ENCODE measurements at regions not wholly inside any gene's neighbourhood (a gene's known extent, or its start where the extent isn't known, plus 50 kb on each side); places are given as distances from the start of the nearest gene placed in this dataset.

- dilution Hi-C loops (cut with MboI; ENCODE audit: extremely low pct_ligation_motif_present, low sequenced_read_pairs), result no loop called here
- H3K4me3 ChIP-seq (ENCODE audit: control insufficient read depth in 2 of 3, extremely low read depth in 1 of 3, insufficient read depth in 2 of 3, low read depth in 1 of 3, low read length in 3 of 3), result no peak overlapping the region
- H4K20me1 ChIP-seq (ENCODE audit: control insufficient read depth, extremely low read depth, insufficient read depth, low read length), result no peaks in the 10 kb centered on the region
- H3K4me2 ChIP-seq (ENCODE audit: control insufficient read depth, extremely low read depth, insufficient read depth, low read depth, low read length), result peak overlapping the region; percentile 61
- no peaks in the 10 kb centered on the region for H3K36me3 ChIP-seq (ENCODE audit: control insufficient read depth in 2 of 2, extremely low read depth in 1 of 2, insufficient read depth in 2 of 2, low read length in 2 of 2)
- no peak overlapping the region for H2AFZ ChIP-seq (ENCODE audit: control insufficient read depth, low read length)
- peak overlapping the region; percentile 73 for H3K9ac ChIP-seq (ENCODE audit: control insufficient read depth, extremely low read depth, insufficient read depth, low read length)
- no peaks in the 10 kb centered on the region for H3K9me3 ChIP-seq (ENCODE audit: control insufficient read depth, low read depth, low read length)
- no peaks in the 10 kb centered on the region for H3K79me2 ChIP-seq (ENCODE audit: control insufficient read depth, insufficient read depth, low read length)
- TF ChIP-seq, protein P1, sequence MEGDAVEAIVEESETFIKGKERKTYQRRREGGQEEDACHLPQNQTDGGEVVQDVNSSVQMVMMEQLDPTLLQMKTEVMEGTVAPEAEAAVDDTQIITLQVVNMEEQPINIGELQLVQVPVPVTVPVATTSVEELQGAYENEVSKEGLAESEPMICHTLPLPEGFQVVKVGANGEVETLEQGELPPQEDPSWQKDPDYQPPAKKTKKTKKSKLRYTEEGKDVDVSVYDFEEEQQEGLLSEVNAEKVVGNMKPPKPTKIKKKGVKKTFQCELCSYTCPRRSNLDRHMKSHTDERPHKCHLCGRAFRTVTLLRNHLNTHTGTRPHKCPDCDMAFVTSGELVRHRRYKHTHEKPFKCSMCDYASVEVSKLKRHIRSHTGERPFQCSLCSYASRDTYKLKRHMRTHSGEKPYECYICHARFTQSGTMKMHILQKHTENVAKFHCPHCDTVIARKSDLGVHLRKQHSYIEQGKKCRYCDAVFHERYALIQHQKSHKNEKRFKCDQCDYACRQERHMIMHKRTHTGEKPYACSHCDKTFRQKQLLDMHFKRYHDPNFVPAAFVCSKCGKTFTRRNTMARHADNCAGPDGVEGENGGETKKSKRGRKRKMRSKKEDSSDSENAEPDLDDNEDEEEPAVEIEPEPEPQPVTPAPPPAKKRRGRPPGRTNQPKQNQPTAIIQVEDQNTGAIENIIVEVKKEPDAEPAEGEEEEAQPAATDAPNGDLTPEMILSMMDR (optimal IDR thresholded peaks at IDR 0.05 in 1 of 3, IDR thresholded peaks at IDR 0.05 in 1 of 3, conservative IDR thresholded peaks at IDR 0.05 in 1 of 3; ENCODE audit: extremely low read depth in 1 of 3, insufficient read depth in 2 of 3, low read length in 3 of 3), result no peak
- no peak for TF ChIP-seq EZH2 (IDR thresholded peaks at IDR 0.05; ENCODE audit: low read length)
- DNase-seq (ENCODE audit: low read depth, low spot score), result no peak
- H3K27me3 ChIP-seq (ENCODE audit: control insufficient read depth, extremely low read depth, insufficient read depth, low read length), result no peaks in the 10 kb centered on the region
- peak overlapping the region; percentile 86 for H3K27ac ChIP-seq (ENCODE audit: control insufficient read depth, insufficient read depth, low read length)
- H3K9me1 ChIP-seq (ENCODE audit: control insufficient read depth, extremely low read depth, insufficient read depth, low read length), result no peaks in the 10 kb centered on the region
- FAIRE-seq, result peak; percentile 86
- peaks cover 53% of the 10 kb centered on the region for H3K4me1 ChIP-seq (ENCODE audit: control insufficient read depth, extremely low read depth, insufficient read depth, low read length)
Observed at GRCh38 chr1:94623560-94624148, 82.1 kb upstream of the F3 start.

DNA sequence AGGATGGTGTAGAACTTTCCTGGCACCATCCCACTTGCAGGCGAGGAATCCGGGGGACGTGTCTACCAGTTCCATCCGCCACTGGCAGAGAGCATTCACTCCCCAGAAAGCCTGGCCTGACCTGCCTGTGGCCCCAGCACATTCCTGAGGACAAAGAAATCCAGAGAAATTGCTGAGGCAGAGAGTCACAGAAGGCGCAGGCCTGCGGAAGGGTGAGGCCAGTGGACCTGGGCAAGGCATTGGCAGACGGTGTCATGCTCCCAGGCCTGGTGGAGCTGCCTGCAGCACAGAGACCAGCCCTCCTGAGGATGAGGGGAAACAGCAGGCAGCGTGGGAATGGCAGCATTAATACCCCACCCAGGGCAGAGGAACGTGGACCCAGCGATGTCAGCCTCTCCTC is 81.2 kb upstream of the F3 start:
- Histone ChIP-seq H3K9me1 (ENCODE audit: control insufficient read depth, extremely low read depth, insufficient read depth, low read length) (no peaks in the 10 kb centered on the region), H3K9ac (ENCODE audit: control insufficient read depth, extremely low read depth, insufficient read depth, low read length) (peak overlapping the region; percentile 73), H3K27me3 (ENCODE audit: control insufficient read depth, extremely low read depth, insufficient read depth, low read length) (no peaks in the 10 kb centered on the region), H3K4me2 (ENCODE audit: control insufficient read depth, extremely low read depth, insufficient read depth, low read depth, low read length) (peak overlapping the region; percentile 61), H3K79me2 (ENCODE audit: control insufficient read depth, insufficient read depth, low read length) (no peaks in the 10 kb centered on the region), H3K4me1 (ENCODE audit: control insufficient read depth, extremely low read depth, insufficient read depth, low read length) (peaks cover 57% of the 10 kb centered on the region), H4K20me1 (ENCODE audit: control insufficient read depth, extremely low read depth, insufficient read depth, low read length) (no peaks in the 10 kb centered on the region), H3K36me3 (ENCODE audit: control insufficient read depth in 2 of 2, extremely low read depth in 1 of 2, insufficient read depth in 2 of 2, low read length in 2 of 2) (no peaks in the 10 kb centered on the region), H3K4me3 (ENCODE audit: control insufficient read depth in 2 of 3, extremely low read depth in 1 of 3, insufficient read depth in 2 of 3, low read depth in 1 of 3, low read length in 3 of 3) (no peak overlapping the region), H2AFZ (ENCODE audit: control insufficient read depth, low read length) (no peak overlapping the region), H3K9me3 (ENCODE audit: control insufficient read depth, low read depth, low read length) (peaks cover 4% of the 10 kb centered on the region), H3K27ac (ENCODE audit: control insufficient read depth, insufficient read depth, low read length) (peak overlapping the region; percentile 86)
- dilution Hi-C loops (cut with MboI; ENCODE audit: extremely low pct_ligation_motif_present, low sequenced_read_pairs), result no loop called here
- TF ChIP-seq EZH2 (IDR thresholded peaks at IDR 0.05; ENCODE audit: low read length), result no peak
- TF ChIP-seq, protein P1 (optimal IDR thresholded peaks at IDR 0.05 in 1 of 3, IDR thresholded peaks at IDR 0.05 in 1 of 3, conservative IDR thresholded peaks at IDR 0.05 in 1 of 3; ENCODE audit: extremely low read depth in 1 of 3, insufficient read depth in 2 of 3, low read length in 3 of 3), result no peak
- FAIRE-seq (peak; percentile 99), DNase-seq (ENCODE audit: low read depth, low spot score) (peak; percentile 75)
